Keratinocyte (primary cell): ENCODE measurements at regions not wholly inside any gene's neighbourhood (a gene's known extent, or its start where the extent isn't known, plus 50 kb on each side); places are given as distances from the start of the nearest gene placed in this dataset.

Source experiments
- DNase-seq: peaks from one replicate; pipeline ENCODE4 v3.0.0-alpha.2; 2011; ENCODE audit warnings: low read depth, missing footprints, low spot score
- FAIRE-seq: peaks from 2 replicates; lab custom pipeline; 2011; peaks lifted over from hg19 to GRCh38; lab: Jason Lieb, UNC
- H2AFZ ChIP-seq: 2 replicates; pipeline ENCODE4 v1.6.0; 2012; ENCODE audit warnings: low read length, control low read depth, inconsistent platforms; ENCODE audit not compliant: control insufficient read depth
- H3K27ac ChIP-seq: 2 replicates; pipeline ENCODE4 v1.5.1; 2011; ENCODE audit warnings: low read length; ENCODE audit not compliant: control insufficient read depth, insufficient read depth
- H3K27me3 ChIP-seq: 3 replicates; pipeline ENCODE4 v1.6.0; 2011; ENCODE audit warnings: low read length; ENCODE audit not compliant: control insufficient read depth, insufficient read depth; ENCODE audit errors: extremely low read depth
- H3K36me3 ChIP-seq, 2 experiments: 2 replicates in 1 of 2; 3 replicates in 1 of 2; pipeline ENCODE4 v1.5.1; 2011; ENCODE audit warnings: low read length in 2 of 2, mild to moderate bottlenecking in 1 of 2; ENCODE audit not compliant: control insufficient read depth in 2 of 2, insufficient read depth in 2 of 2; ENCODE audit errors: extremely low read depth in 1 of 2
- H3K4me1 ChIP-seq: 3 replicates; pipeline ENCODE4 v1.5.1; 2011; ENCODE audit warnings: low read length; ENCODE audit not compliant: control insufficient read depth, insufficient read depth; ENCODE audit errors: extremely low read depth
- H3K4me2 ChIP-seq: 3 replicates; pipeline ENCODE4 v1.6.0; 2011; ENCODE audit warnings: low read depth, low read length; ENCODE audit not compliant: control insufficient read depth, insufficient read depth; ENCODE audit errors: extremely low read depth
- H3K4me3 ChIP-seq, 3 experiments: fragments of 200-600 bp in 1 of 3; sonication (generic) in 1 of 3; 2 replicates in 2 of 3; 3 replicates in 1 of 3; pipeline ENCODE4 v1.5.1; 2011 to 2016; ENCODE audit warnings: low read length in 3 of 3, mild to moderate bottlenecking in 3 of 3, control low read depth in 2 of 3, inconsistent platforms in 1 of 3, low read depth in 1 of 3, mixed read lengths in 1 of 3, mixed run types in 1 of 3, moderate library complexity in 1 of 3; ENCODE audit not compliant: control insufficient read depth in 2 of 3, insufficient read depth in 2 of 3; ENCODE audit errors: extremely low read depth in 1 of 3
- H3K79me2 ChIP-seq: 2 replicates; pipeline ENCODE4 v1.6.0; 2012; ENCODE audit warnings: low read length; ENCODE audit not compliant: control insufficient read depth, insufficient read depth
- H3K9ac ChIP-seq: 3 replicates; pipeline ENCODE4 v1.6.0; 2011; ENCODE audit warnings: low read length; ENCODE audit not compliant: control insufficient read depth, insufficient read depth; ENCODE audit errors: extremely low read depth
- H3K9me1 ChIP-seq: 3 replicates; pipeline ENCODE4 v1.6.0; 2011; ENCODE audit warnings: low read length; ENCODE audit not compliant: control insufficient read depth, insufficient read depth; ENCODE audit errors: extremely low read depth
- H3K9me3 ChIP-seq: 2 replicates; pipeline ENCODE4 v1.5.1; 2012; ENCODE audit warnings: low read depth, low read length; ENCODE audit not compliant: control insufficient read depth
- H4K20me1 ChIP-seq: 3 replicates; pipeline ENCODE4 v1.6.0; 2011; ENCODE audit warnings: low read length; ENCODE audit not compliant: control insufficient read depth, insufficient read depth; ENCODE audit errors: extremely low read depth
- EZH2 ChIP-seq: IDR thresholded peaks from one replicate; pipeline ENCODE4 v1.6.1; 2012; ENCODE audit warnings: inconsistent platforms, mild to moderate bottlenecking, low read length, moderate library complexity
- dilution Hi-C: fragments of 300-500 bp; cut with MboI; formaldehyde crosslinking; loops from one replicate; pipeline ENCODE4 v1.7.0; 2020; ENCODE audit warnings: low sequenced_read_pairs; ENCODE audit not compliant: extremely low pct_ligation_motif_present
- TF ChIP-seq, protein P1 (sequence below), 3 experiments: IDR thresholded peaks in 1 of 3; conservative IDR thresholded peaks in 1 of 3; optimal IDR thresholded peaks in 1 of 3; 2 replicates in 2 of 3; 3 replicates in 1 of 3; pipeline versions ENCODE3 to v1.5.1; 2011; ENCODE audit warnings: low read length in 3 of 3, mild to moderate bottlenecking in 3 of 3, moderate library complexity in 2 of 3, control low read depth in 1 of 3, inconsistent platforms in 1 of 3; ENCODE audit not compliant: insufficient read depth in 2 of 3; ENCODE audit errors: extremely low read depth in 1 of 3

DNA sequence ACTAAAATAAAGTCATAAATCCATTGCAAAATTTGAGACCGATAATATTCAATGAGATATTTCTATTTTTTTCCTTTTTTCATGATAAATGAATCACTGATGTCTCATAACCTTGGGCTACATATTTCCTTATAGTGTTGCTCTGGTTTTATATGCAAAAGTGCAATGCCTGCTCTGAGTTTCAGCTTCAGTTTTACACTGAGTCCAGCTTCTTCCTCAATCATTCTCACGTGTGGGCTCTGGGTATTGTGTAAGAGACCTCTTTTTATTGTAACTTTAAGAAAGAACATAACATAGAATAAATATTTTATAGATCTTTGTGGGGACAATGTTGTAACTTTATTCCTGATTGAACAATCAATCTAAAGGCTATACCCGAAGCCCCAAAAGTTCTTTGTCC lies 280.2 kb upstream of the EDNRB start:
- DNase-seq (no peak), FAIRE-seq (no peak)
- no peaks in the 10 kb centered on the region for H3K9me1 ChIP-seq
- no peaks in the 10 kb centered on the region for H3K79me2 ChIP-seq
- no peaks in the 10 kb centered on the region for H3K9me3 ChIP-seq
- no peak for TF ChIP-seq EZH2
- TF ChIP-seq, protein P1, sequence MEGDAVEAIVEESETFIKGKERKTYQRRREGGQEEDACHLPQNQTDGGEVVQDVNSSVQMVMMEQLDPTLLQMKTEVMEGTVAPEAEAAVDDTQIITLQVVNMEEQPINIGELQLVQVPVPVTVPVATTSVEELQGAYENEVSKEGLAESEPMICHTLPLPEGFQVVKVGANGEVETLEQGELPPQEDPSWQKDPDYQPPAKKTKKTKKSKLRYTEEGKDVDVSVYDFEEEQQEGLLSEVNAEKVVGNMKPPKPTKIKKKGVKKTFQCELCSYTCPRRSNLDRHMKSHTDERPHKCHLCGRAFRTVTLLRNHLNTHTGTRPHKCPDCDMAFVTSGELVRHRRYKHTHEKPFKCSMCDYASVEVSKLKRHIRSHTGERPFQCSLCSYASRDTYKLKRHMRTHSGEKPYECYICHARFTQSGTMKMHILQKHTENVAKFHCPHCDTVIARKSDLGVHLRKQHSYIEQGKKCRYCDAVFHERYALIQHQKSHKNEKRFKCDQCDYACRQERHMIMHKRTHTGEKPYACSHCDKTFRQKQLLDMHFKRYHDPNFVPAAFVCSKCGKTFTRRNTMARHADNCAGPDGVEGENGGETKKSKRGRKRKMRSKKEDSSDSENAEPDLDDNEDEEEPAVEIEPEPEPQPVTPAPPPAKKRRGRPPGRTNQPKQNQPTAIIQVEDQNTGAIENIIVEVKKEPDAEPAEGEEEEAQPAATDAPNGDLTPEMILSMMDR (optimal IDR thresholded peaks at IDR 0.05 in 1 of 3, IDR thresholded peaks at IDR 0.05 in 1 of 3, conservative IDR thresholded peaks at IDR 0.05 in 1 of 3; ENCODE audit: extremely low read depth in 1 of 3, insufficient read depth in 2 of 3, low read length in 3 of 3) = no peak
- dilution Hi-C loops = no loop called here
- H3K36me3 ChIP-seq = no peaks in the 10 kb centered on the region
- H3K4me3 ChIP-seq = no peak overlapping the region
- no peaks in the 10 kb centered on the region for H3K4me1 ChIP-seq
- H4K20me1 ChIP-seq = no peaks in the 10 kb centered on the region
- no peak overlapping the region for H3K27ac ChIP-seq
- H2AFZ ChIP-seq = no peak overlapping the region
- H3K9ac ChIP-seq = no peak overlapping the region
- no peaks in the 10 kb centered on the region for H3K27me3 ChIP-seq
- H3K4me2 ChIP-seq = no peak overlapping the region

DNA sequence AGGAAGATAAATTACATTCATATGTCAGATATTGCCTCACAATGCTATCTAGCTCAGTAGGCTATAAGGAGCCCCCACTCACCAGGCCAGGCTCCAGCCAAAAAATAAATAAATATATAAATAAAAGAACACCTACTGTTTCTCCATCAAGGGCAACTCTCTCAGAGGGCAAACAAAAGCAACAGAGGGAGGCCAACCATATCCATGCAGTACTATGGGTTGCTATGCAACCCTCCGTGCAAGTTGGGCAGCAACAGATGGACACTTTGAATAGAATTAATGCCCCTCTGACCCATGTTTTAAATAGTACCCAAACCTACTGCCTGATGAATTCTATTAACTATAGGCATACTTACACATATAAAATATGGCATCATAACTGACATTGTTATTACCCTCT lies 279.8 kb upstream of the EDNRB start:
- no peak for DNase-seq
- no peak for FAIRE-seq
- no peaks in the 10 kb centered on the region for H3K4me1 ChIP-seq
- H3K4me2 ChIP-seq = no peak overlapping the region
- H3K9me1 ChIP-seq = no peaks in the 10 kb centered on the region
- H3K79me2 ChIP-seq = no peaks in the 10 kb centered on the region
- TF ChIP-seq, protein P1 (optimal IDR thresholded peaks at IDR 0.05 in 1 of 3, IDR thresholded peaks at IDR 0.05 in 1 of 3, conservative IDR thresholded peaks at IDR 0.05 in 1 of 3; ENCODE audit: extremely low read depth in 1 of 3, insufficient read depth in 2 of 3, low read length in 3 of 3) = no peak
- TF ChIP-seq EZH2 = no peak
- H2AFZ ChIP-seq = no peak overlapping the region
- H3K27me3 ChIP-seq = no peaks in the 10 kb centered on the region
- H3K4me3 ChIP-seq = no peak overlapping the region
- H3K27ac ChIP-seq = no peak overlapping the region
- H3K9me3 ChIP-seq = no peaks in the 10 kb centered on the region
- H4K20me1 ChIP-seq = no peaks in the 10 kb centered on the region
- dilution Hi-C loops = no loop called here
- H3K36me3 ChIP-seq = no peaks in the 10 kb centered on the region
- H3K9ac ChIP-seq = no peak overlapping the region
